Stimulated activated CD4-positive, alpha-beta T cell treated with anti-CD3 and anti-CD28 coated beads, Interleukin-2, amount 100 ng/mL, for 48 hours (primary cell): ENCODE measurements at regions not wholly inside any gene's neighbourhood (a gene's known extent, or its start where the extent isn't known, plus 50 kb on each side); places are given as distances from the start of the nearest gene placed in this dataset.
"Not testable (repeated sequence)": the region's sequence is repeated elsewhere in the genome, so short reads cannot be mapped to it uniquely, and the experiment has no call there.

ENCODE experiments used
- DNase-seq, 2 donors: peaks; one replicate each; pipeline ENCODE4 v3.0.0-alpha.2; 2020

DNA sequence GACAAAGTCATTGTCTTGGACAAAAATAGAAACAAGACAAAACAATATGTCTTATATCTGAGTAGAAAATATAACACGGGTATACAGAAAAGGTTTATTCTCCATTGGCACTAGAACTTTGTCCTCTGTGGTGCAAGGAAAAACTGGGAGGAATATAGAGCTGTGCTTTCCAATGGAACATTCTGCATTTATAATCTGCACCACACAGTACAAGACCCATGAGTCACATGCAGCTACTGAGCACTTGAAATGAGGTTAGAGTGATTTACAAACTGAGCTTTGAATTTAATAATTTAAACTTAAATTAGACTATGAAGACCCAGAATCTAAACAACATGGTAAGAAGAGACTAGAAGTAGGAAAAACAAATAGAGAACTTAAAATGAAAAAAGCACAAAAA, 86.1 kb downstream of the RAP2A start:
- no peak for DNase-seq

DNA sequence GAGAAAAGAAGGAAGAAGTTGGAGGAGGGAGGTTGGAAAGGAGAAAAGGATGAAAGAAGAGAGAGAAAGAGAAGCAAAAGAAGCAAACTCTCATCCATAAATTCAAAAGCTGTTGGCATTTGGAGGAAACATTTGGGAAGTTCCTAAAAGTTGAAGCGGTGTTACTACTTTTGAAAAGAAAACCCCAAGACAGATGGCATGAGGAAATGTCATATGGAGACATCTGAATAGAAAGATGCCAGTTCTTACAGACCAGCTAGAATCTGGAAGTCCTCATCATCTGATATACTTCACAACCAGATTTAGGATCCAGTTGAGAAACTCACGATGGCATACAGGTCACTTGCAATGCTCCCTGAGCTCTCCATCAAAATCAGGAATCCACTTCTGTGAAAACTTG, 86.9 kb downstream of the RAP2A start:
- DNase-seq, result no peak

DNA sequence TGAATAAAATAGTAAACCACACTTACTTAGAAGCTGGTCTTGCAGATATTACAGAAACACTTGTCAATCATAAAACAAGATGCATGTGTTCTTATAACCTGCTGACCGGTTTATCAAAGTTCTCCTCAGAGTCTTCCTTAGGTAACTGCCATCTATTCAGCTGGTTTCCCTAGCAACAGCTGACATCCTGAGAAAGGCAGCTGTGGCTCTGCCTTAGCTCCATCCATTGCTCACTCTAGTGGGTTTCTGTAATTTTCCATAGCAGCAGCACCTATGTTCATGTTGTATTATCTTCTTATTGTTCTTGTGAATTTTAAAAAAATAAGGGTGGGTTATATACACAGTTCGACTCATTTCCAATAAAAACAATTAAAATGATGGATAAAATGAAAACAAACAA, 87.8 kb downstream of the RAP2A start:
- no peak for DNase-seq

DNA sequence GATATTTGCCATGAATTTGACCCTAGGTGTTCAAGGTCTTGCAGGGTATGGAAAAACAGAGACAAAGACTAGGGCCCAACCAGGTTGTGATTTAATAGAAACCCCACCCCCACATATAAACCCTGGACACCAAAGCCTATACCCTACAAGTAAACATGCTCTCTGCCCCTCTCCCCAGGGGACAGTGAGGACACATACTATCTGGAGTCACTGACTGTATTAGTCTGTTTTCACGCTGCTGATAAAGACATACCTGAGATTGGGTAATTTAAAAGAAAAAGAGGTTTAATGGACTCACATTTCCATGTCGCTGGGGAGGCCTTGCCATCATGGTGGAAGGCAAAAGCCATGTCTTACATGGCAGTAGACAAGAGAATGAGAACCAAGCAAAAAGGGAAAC, 88.3 kb downstream of the RAP2A start:
- no peak for DNase-seq

DNA sequence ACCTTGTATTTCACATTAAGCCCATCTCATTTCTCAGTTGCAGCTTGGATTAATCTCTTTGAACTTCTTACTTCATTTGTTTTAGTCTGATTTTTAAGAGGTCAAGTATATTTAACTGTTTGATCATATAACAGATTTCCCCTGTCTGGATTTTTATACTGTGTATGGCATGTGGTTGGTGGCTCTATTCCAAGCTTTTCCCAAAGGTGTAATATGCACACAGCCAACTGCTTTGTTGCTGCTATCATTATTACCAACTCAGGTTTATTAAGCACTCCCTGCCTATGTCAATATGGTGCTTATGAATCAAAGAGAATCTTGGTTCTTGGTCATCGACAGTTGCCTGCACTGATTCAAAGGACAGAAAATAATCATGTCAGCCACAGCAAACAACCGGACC, 92.6 kb downstream of the RAP2A start:
- DNase-seq, result no peak

DNA sequence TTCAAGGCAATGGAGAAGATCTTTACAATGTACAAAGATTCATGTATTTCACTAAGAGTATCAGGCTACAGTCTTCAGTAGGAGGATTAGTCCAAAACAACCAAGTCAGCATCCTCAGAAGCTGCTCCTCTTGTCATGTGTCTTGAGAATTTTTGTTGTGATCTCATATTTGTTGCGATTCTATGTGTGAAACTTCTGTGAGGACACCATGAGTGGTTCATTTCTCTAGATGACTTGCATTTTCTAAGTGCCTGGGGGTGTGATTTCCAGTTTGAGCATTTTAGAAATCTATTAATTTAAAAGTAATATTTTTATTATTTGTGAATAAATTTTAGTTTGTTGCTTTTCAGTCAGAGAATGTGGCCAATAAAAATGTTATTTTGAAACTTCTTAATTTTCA, 94.5 kb downstream of the RAP2A start:
- DNase-seq, result no peak

DNA sequence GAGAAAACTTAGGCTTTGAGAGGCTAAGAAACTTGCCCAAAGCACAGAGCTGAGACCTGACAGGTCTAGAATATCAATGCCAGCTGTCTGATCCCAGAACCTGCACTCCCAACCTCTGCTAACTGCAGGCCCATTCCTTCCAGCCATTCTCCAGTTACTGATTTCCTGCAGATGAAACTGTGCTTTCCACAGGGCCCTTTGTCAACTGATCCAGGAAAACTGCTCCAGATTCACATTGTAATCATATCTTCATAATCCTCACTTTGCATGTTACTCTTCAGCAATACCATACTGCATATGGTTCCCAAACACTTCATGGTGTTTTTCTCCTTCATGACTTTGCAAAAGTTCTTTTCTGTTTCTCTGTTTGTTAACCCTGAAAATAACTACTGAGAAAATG, 100.6 kb downstream of the RAP2A start:
- DNase-seq, result no peak

DNA sequence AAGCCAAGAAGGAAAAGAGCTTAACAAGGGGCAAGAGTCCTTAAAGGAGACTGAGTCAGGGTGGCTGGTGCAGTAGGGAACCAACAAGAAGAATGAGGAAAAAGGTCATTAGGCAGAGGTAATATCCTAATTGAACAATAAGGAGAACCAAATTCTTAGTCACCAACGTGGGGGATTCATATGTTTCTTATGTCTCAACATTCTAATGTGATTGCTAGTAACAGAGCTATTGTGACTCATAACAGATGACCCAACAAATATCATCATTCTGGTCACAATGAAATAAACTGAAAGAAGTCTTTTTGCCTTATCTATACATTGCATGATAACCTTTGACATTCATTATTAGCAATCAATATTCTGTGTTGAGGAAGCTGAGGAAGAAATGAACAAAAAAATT, 101.6 kb downstream of the RAP2A start:
- DNase-seq, result no peak

DNA sequence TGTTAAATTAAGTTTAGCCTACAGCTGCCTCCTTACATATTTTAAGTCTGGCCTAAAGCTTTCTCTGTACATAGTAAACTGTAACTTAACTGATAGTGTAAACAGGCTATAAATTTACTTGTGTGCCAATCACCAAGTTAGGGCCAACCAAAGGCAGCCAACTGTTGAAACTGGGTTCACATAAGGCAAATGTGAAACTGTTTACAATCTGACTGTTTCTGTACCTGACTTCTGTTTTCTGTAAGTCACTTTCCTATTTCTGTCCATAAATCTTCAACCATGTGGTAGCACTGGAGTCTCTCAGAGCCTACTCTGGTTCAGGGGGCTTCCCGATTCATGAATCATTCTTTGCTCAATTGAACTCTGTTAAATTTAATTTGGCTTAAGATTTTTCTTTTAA, 103.1 kb downstream of the RAP2A start:
- no peak for DNase-seq

DNA sequence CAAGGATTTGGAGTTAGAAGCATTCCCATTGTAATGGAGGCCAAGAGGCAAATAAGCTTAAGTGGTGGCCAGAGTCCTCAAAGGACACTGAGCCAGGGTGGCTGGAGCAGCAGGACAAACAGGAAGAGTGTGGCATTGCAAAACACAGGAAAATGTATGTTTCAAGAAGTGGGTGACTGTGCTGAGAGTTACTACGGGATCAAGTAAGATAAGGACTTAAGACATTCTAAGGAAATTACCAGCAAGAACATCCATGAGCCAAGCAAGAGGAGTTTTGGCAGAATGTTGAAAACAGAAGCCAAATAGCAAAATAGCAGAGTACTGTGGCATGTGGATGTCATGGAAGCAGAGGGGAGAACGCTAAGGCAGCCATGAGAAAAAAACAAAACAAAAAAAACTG, 104.2 kb downstream of the RAP2A start:
- DNase-seq, result no peak

DNA sequence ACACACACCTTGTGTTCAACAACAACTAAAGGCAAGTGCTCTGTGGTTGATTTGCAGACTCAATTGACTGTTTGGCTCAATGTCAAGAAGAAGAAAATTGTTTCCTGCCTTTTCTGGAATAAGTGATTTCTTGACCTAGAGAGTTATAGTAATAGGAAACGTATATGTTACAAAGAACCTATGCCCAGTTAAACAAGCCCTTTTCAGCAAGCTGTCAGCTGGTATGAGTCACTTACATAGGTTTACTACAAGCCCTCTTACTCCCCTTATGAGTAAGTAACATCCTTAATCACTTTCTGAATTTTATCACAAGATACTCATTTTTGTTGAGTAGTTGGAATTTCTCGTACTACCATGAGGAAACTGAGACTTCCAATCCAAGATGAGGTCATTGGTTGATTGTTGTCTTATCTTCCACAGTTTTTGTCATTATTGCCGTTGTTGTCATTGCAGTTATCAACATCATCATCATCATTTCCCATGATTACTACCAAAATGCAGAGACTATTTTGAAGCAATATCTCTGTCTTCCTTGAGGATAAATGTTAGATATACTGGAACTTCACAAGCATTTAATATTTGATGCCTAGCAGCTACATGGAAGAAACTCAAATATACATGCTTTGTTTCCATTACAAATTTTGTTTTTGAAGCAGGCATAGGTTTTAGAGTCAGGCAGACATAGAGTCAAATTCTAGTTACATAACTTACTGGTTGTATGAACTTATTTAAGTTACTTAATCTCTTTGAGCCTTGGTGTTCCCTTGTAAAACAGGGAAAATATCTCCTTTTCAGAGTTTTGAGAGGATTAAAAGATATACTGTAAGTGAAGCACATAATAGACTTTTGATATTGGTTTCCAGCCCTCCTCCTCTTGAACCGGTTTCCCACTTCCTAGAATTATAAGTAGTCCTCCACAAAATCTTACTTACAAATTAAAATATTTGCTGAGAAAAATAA, 106.0 kb downstream of the RAP2A start:
- no peak for DNase-seq

DNA sequence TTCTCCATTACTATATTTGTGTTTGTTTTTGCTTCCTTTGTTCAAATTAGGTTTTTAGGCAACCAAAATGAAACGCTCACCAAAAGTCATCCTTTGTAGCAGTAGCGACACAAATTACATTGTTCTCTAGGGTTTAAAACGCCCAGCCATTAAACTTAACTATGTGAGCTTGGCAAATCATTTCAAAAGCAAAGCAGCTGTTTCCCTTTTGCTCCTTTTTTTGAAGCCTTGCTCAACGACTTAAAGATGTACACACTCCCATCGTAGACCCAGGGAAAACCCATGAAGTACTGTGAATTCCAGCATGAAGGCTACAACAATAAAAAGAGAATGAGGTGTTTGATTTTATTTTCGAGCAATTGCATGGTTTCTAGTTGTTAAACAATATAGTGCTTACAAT, 106.7 kb downstream of the RAP2A start:
- DNase-seq, result no peak

DNA sequence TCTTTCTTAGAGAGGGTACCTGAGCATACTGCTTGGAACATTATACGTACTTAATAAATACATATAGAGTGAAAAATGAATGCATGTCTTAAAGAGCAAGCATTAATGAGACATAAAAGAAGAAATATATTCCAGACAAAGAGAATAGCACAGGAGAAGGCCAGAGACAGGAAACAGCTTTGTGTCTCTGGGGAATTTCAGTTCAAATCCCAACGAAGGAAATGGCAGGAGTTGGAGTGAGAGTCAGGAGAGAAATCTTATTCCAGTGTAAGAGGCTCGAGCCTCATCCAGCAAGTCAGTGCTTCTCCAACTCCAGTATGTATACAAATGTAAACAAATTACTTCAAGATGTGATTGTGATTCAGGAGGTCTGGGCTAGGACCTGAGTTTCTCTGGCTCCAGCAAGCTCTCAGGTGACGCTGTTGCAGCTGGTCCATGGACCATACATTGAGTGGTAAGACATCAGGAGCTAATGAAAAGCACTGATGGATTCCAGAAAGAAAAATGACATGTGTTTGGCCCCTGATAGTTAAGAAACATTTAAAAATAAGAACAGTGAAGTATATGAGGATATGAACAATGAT, 108.2 kb downstream of the RAP2A start:
- DNase-seq, result no peak

DNA sequence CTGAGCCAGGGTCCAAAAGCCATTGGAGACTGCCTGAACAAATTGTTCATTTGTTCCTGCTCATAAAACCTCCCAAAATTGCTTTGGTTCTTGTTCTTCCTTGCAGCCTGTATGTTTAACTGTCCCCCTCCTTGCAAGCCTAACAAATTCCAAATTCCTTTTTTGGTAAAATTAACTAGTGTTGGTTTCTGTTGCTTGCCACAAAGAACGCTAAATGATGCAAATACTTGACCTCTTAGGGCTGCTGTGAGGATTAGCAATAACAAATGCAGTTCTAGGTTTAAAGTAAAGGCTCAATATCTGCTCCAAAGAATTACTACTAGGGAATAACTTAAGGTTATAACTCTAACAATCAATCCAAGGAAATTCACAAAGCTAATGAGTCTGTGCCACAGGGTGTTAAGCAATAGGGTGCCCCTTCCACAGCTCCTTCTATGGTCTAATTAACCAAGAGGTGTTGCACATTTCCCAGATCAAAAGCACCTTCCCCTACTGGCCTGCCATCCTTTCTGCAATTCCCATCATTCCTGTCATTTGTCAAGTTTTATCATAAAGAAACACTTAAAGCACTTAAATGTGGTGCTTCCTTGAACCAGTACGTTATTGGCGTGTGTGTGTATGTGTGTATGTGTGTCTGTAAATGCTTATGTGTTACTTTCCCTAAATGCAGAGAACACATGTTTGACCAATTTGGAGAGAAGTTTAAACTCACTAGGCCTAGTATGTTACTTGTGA, 110.2 kb downstream of the RAP2A start:
- DNase-seq, result no peak

DNA sequence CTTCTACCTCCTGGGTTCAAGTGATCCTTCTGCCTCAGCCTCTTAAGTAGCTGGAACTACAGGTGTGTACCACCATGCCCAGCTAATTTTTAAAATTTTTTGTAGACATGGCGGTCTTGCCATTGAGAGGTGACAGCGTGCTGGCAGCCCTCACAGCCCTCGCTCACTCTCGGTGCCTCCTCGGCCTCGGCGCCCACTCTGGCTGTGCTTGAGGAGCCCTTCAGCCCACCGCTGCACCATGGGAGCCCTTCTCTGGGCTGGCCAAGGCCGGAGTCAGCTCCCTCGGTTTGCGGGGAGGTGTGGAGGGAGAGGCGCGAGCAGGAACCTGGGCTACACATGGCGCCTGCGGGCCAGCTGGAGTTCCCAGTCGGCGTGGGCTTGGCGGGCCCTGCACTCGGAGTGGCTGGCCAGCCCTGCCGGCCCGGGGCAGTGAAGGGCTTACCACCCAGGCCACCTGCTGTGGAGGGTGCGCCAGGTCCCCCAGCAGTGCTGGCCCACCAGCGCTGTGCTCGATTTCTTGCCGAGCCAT, 111.1 kb downstream of the RAP2A start:
- not testable (repeated sequence) for DNase-seq

DNA sequence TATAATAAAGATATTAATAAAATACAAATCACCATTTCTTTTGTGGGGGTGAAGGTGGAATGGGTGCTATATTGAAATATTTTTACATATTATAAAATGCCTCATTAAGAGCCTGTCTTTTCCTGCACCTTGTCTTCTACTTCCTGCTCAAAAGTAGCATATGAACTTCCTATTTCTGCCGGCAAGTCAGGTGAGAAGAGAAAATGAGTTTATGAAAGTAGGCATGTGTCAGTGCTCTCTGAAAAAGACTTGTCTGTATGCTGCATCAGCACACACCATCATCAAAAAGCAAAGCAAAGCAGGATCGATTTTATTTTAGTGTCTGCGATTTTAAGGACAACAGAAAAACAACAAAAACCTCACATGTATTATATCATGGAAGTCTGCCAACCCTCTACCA, 114.2 kb downstream of the RAP2A start:
- no peak for DNase-seq

DNA sequence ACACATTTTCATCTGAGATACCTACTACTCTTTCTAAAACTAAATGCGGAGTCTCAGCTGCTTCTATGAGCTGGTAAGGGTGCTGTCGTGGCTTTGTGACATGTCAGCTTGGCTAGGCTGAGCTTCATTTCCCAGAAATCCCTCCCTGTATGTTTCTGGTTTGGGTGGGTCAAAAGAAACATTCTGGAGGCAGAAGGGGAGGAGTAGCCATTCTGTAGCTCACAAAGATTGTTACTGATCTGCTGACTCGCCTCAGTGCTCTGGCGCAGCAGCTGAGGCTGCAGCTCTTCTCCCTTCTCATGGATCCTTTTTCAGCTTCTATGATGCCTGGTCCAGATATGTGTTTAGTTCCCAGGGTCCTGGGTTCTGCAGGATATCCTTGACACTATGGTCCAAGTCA, 114.7 kb downstream of the RAP2A start:
- DNase-seq, result no peak

DNA sequence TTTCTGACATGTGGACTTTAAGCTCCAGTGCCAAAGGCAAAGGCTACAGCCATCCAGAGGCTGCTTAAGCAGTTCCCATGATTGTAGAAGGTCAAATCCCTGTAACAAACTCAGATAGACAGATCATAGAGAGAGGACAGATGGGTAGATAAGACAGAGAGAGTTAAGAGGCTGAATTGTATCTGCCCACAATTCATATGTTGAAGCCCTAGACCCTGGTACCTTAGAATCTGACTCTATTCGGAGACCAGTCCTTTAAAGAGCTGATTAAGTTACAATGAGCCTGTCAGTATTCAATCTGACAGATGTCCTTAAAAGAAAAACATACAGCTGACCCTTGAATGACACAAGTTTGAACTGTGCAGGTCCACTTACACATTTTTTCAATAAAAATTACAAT, 115.2 kb downstream of the RAP2A start:
- DNase-seq, result no peak

DNA sequence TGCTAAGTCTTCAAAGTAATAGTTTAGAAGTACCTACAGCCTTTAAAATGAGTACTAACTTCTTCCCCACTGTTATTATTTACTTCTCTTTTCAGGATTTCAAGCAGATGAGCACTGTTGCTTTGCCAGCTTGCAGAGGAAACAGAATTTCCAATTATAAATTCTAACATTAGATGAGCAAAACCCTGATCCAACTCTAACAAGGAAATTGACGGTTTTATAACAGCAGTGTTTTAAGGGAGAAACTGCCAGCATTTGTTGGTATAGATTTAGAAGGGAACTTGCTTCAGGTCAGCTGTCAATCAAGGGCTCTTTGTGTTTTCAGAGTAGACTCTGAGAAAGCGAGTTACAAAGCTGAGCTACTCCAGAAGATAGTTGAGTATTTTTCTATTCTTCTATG, 120.5 kb downstream of the RAP2A start:
- DNase-seq, result no peak

DNA sequence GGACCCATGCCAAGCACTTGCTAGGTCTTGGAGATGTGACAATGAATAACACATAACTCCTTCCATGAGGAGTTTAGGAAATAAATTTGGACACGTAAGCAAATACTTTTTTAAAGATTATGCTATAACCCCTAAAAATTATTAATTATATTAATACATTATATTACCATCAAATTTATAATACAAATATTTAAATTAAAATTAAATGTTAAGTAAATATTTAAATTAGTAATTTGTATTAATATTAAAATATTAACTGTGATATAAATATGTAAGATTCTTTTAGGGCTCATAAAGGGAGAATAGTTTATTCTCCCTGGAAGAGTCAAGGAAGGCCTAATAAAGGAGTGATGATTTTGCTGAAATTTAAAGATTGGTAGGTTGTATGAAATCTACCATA, 121.1 kb downstream of the RAP2A start:
- DNase-seq, result no peak

DNA sequence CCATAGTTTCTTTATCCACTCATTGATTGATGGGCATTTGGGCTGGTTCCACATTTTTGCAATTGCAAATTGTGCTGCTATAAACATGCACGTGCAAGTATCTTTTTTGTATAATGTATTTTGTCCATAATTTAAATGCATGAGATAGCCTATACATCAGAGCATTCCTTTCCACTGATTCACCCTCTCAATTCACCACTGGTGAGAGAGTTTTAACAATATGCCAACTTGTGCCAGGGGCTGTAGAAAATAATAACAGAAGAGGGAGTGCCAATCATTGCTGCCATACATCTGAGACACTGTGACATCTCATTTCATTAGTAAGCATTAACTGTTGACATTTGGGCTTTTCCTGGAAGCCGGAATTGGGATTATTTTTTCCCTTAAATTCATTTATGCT, 125.1 kb downstream of the RAP2A start:
- DNase-seq, result no peak

DNA sequence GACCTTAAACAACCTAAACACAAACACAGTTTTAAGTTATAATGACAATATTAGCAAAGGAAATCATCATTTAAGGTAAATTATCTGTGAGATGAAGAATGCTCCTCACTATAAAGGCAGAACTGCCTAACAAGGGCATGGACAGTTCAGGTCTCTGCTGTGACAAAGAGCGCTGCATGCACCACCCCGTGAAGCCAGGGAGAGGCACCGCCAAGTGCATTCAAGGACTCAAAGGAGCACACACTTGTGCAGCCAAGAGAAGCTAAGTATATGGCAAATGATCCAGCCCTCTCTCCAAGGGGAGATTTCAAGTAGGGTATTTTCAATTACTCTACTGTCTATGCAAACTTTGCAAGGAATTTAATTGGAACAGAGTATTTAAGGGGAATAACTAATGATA, 126.0 kb downstream of the RAP2A start:
- no peak for DNase-seq

DNA sequence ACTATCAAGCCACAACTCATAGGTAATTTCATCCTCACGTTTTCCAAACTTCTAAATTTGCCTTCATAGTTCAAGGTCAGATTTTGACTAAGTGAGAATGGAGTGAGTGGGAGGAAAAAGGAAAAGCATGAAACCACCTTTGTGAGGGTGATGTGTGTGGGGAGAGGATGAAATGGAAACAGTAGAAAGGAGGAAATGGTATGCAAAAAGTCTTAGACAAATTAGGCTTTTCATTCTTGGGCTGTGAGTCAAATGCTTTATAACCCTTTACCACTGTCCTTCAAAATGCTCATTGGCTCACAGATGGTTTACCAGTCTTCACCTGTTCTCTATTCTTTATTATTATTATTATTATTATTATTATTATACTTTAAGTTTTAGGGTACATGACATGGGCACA, 127.2 kb downstream of the RAP2A start:
- no peak for DNase-seq

DNA sequence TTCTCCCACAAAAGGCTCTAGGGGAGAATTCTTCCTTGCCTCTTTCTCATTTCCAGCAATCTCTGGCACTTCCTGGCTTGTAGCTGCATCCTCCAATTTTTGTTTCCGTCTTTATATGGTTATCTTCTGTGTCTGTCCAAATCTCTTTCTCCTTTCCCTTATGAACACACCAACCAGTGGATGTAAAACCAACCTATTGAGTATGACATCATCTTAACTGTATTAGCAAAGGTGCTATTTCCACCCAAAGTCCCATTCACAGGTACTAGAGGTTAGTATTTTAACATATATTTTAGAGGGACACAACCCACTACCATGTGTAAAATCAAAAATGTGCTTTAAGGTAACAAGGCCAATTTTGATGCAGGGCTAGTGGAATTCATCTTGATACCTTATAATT, 129.0 kb downstream of the RAP2A start:
- no peak for DNase-seq
